NCI-H2227 (cell line): ENCODE measurements at regions not wholly inside any gene's neighbourhood (a gene's known extent, or its start where the extent isn't known, plus 50 kb on each side); places are given as distances from the start of the nearest gene placed in this dataset.
"Not testable (repeated sequence)": the region's sequence is repeated elsewhere in the genome, so short reads cannot be mapped to it uniquely, and the experiment has no call there.

Source experiments
- DNase-seq: peaks from one replicate; lab custom pipeline; 2025; ENCODE audit not compliant: unreplicated experiment; lab: John Stamatoyannopoulos, UW

- no peak for DNase-seq
Measured at GRCh38 chr2:125681976-125682805, 973.8 kb upstream of the GYPC start.

DNA sequence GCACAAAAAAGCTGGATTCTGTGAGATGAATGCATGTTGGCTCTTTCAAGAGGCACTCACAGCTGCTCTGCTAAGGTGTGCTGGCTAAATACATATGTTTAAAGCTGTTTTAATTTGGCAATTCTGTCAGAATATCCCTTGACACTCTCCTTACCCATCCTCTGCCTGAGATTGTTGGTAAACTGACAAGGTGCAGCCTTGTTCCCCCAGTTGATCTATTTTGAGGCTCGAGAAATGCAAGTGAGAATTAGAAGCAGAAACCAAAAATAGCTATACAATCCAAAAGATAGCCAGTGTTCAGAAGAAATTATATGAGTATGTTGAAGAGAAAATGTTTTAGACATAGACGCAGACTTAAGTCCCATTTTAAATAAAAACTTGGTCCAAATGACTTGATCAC is 971.7 kb upstream of the GYPC start:
- no peak for DNase-seq

GRCh38 chr2:125684932-125685331 is 971.0 kb upstream of the GYPC start:
- peak; percentile 40 for DNase-seq

DNA sequence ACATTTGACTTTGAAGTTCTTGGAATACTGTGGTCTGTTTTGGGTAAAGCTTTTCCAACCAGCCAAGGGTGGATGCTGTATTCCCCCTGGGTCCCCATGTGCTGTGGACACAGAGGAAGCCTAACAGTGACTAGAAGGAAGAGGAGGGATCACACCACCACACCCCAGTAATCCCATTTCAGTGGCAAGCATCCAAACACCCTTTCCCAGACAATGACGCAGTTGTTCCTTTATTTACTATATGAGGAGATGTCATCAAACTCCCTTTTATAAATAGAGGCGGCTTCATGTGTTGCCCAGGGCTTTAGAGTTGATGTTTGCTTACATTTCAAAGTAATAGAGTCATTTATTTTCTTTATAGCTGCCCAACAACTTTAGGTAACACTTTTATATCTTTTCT is 959.4 kb upstream of the GYPC start:
- DNase-seq = no peak

- no peak for DNase-seq
Measured at GRCh38 chr2:125698280-125698679, 957.7 kb upstream of the GYPC start.

- DNase-seq = no peak
Measured at GRCh38 chr2:125701070-125701469, 954.9 kb upstream of the GYPC start.

DNA sequence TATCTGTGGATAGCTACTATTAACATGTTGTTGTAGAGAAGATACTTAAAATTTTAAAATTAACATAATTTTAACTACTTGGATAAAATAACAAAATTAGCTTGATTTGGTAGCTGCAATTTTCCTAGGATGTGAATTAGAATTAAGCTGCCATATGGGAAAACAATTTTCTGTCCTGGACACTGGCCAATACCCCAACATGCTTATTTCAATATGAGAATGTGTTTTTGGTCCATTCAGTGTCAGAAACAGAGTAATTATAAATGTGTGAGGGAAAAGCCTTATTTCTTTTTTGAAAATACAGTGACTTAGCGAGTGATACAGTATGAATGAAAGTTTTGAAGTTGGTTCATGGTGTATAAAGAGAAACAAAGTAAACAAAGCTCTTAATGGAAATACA is 948.3 kb upstream of the GYPC start:
- DNase-seq = no peak

DNA sequence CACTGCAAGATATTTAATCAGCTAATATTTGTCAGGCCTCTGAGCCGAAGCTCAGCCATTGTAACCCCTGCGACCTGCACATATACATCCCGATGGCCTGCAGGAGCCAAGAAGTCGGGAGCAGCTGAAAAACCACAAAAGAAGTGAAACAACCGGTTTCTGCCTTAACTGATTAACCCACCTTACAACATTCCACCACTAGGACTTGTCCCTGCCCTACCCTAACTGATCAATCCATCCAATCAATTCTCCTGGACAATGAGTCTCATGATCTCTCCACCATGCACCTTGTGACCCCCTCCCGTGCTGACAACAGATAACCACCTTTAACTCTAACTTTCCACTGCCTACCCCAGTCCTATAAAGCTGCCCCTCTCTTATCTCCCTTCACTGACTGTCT is 945.4 kb upstream of the GYPC start:
- no peak for DNase-seq

DNA sequence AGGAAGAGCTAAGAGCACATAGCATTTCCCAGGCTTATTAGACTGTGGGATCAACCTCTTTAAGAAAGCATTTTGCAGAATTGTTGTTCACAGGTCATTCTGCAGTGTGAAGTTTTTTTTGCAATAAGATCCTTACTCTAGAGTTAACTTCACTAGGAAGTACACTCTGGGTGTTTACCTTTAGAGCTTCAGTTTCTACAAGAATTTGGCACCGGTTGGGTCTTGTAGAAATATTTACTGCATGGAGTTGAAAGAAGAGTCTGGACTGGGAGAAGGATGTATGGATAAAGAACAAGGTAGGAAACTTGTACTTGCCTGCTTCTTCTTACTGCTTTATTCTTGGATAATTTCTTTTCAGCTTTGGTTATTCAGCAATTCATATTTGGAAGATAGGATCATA is 944.9 kb upstream of the GYPC start:
- no peak for DNase-seq

GRCh38 chr2:125713533-125713932 is 942.4 kb upstream of the GYPC start:
- DNase-seq = no peak

- no peak for DNase-seq
Measured at GRCh38 chr2:125721072-125721721, 934.8 kb upstream of the GYPC start.

GRCh38 chr2:125730921-125731320 is 925.0 kb upstream of the GYPC start:
- DNase-seq = no peak

- DNase-seq = no peak
Measured at GRCh38 chr2:125736306-125736705, 919.7 kb upstream of the GYPC start.

DNA sequence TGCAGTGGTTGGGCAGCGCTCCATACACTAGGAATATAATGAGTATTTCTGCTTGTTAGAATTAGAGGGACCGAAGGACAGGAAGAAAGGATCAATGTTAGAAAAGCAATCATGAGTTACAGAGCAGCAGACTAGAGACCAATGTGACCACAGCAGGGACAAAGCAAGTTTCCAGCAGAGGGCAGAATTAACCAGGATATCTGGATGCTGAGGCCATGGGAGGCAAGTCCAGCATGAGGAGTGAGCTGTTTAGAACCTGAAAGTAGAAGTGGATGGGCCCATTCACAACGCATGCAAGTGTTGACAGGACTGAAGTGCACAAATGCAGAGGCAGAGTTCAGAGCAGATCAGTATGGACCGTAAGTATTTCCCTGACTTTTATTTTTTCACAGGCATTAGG is 910.4 kb upstream of the GYPC start:
- DNase-seq = peak; percentile 80

GRCh38 chr2:125746321-125747164 is 909.4 kb upstream of the GYPC start:
- no peak for DNase-seq

GRCh38 chr2:125747165-125747425 is 908.9 kb upstream of the GYPC start:
- no peak for DNase-seq

DNA sequence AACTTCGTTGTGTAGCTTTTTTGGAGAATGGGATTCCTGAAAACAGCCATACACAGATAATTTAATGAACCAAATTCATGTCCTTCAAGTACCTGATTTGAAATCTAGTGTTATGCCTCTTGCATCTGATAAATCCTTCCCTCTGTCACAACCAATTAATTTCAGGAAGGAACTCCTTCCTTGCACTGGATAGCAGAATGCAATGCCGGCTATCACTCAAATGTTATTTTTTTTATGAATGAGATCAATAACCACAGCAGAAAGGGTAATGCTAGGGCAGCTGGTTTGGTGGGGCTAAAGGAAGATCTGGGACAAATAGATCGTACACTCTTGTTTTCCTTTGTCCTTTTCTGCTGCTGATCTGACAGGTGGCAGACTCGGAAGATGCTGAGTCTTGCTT is 899.5 kb upstream of the GYPC start:
- no peak for DNase-seq

DNA sequence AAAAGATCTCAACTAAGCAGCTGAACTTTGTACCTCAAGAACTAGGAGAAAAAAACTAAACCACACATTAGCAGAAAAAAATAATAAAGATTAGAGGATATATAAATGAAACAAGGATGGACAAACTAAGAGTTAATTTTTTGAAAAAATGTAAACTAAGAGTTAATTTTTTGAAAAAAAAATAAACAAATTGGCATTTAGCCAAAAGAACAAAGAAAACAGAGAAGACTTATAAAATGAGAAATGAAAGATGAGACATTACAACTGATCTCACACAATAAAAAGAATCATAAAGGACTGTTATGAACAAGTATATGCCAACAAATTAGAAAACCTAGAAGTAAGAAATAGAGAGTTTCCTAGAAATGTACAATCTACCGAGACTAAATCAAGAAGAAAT is 859.2 kb upstream of the GYPC start:
- no peak for DNase-seq

DNA sequence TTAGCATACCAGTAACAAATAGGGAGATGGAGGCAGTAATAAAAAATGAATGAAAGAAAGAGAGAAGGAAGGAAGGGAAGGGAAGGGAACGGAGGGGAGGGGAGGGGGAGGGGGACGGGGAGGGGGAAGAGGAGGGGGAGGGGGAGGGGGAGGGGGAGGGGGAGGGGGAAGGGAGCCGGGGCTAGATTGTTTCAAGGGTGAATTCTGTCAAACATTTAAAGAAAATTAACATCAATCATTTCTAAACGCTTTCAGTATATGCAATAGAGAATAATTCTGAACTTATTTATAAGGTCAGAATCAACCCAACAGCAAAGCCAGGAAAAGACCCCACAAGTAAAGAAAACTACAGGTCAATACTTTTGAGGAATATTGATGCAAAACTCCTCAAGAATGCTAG is 858.8 kb upstream of the GYPC start:
- no peak for DNase-seq

GRCh38 chr2:125822746-125823145 is 833.2 kb upstream of the GYPC start:
- DNase-seq = no peak

DNA sequence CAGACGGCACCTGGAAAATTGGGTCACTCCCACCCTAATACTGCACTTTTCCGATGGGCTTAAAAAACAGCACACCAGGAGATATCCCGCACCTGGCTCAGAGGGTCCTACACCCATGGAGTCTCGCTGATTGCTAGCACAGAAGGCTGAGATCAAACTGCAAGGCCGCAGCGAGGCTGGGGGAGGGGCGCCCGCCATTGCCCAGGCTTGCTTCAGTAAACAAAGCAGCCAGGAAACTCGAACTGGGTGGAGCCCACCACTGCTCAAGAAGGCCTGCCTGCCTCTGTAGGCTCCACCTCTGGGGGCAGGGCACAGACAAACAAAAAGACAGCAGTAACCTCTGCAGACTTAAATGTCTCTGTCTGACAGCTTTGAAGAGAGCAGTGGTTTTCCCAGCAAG is 830.2 kb upstream of the GYPC start:
- not testable (repeated sequence) for DNase-seq

- peak; percentile 95 for DNase-seq
Measured at GRCh38 chr2:125837128-125837527, 818.8 kb upstream of the GYPC start.
